ENCODE measurements at regions not wholly inside any gene's neighbourhood (a gene's known extent, or its start where the extent isn't known, plus 50 kb on each side); places are given as distances from the start of the nearest gene placed in this dataset.

DNA sequence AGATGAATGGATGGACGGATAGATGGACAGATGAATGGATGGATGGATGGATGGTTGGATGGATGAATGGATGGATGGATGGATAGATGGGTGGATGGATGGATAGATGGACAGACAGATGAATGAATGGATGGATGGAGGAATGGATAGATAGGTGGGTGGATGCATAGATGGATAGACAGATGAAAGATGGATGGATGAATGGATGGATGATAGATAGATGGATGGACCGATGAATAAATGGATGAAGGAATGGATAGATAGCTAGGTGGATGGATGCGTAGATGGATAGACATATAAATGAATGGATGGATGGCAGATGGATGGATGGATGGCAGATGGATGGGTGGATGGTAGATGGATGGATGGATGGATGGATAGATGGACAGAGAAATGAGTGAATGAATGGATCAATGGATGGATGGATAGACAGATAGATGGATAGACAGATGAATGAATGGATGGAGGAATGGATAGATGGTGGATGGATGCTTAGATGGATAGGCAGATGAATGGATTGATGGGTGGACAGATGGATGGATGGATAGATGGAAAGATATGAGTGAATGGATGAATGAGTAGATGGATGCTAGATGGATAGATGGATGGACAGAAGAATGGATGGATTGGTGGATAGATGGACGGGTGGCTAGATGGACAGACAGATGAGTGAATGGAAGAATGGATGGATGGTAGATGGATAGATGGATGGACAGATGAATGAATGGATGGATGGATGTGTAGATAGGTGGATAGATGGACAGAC is 167.9 kb downstream of the TRIM43 start:
- TF ChIP-seq, protein P1, sequence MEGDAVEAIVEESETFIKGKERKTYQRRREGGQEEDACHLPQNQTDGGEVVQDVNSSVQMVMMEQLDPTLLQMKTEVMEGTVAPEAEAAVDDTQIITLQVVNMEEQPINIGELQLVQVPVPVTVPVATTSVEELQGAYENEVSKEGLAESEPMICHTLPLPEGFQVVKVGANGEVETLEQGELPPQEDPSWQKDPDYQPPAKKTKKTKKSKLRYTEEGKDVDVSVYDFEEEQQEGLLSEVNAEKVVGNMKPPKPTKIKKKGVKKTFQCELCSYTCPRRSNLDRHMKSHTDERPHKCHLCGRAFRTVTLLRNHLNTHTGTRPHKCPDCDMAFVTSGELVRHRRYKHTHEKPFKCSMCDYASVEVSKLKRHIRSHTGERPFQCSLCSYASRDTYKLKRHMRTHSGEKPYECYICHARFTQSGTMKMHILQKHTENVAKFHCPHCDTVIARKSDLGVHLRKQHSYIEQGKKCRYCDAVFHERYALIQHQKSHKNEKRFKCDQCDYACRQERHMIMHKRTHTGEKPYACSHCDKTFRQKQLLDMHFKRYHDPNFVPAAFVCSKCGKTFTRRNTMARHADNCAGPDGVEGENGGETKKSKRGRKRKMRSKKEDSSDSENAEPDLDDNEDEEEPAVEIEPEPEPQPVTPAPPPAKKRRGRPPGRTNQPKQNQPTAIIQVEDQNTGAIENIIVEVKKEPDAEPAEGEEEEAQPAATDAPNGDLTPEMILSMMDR (IDR thresholded peaks at IDR 0.05) = no peak
- no peak for TF ChIP-seq POLR2AphosphoS5 (IDR thresholded peaks at IDR 0.05)
